Cardiac muscle cell (in vitro differentiated cells and primary cell): ENCODE measurements at regions not wholly inside any gene's neighbourhood (a gene's known extent, or its start where the extent isn't known, plus 50 kb on each side); places are given as distances from the start of the nearest gene placed in this dataset.

ENCODE experiments used
- DNase-seq, 2 donors: peaks; one replicate each; pipeline versions ENCODE4 v3.0.0 to v3.0.0-alpha.2; 2010 to 2017; ENCODE audit warnings: low read depth in 1 of 2, low spot score in 1 of 2
- H3K27ac ChIP-seq: fragments of 200-600 bp; sonication (generic); 2 replicates; pipeline ENCODE4 v1.5.1; 2016
- H3K27me3 ChIP-seq: fragments of 200-600 bp; sonication (generic); 2 replicates; pipeline ENCODE4 v1.6.0; 2016; ENCODE audit warnings: control low read depth
- H3K36me3 ChIP-seq: fragments of 200-600 bp; sonication (generic); 2 replicates; pipeline ENCODE4 v1.5.1; 2016; ENCODE audit warnings: control low read depth
- H3K4me1 ChIP-seq: fragments of 200-600 bp; sonication (generic); 2 replicates; pipeline ENCODE4 v1.8.1; 2017; ENCODE audit warnings: low read depth, mild to moderate bottlenecking, mixed run types
- H3K4me3 ChIP-seq: fragments of 200-600 bp; sonication (generic); 2 replicates; pipeline ENCODE4 v1.5.1; 2016; ENCODE audit warnings: mild to moderate bottlenecking
- H3K9me3 ChIP-seq: fragments of 200-600 bp; sonication (generic); 2 replicates; pipeline ENCODE4 v1.5.1; 2017; ENCODE audit warnings: low read depth, mild to moderate bottlenecking, control low read depth
- CTCF ChIP-seq: IDR thresholded peaks from 2 replicates; pipeline ENCODE4 v1.5.1; 2012; ENCODE audit warnings: low read depth, mild to moderate bottlenecking, low read length

GRCh38 chr2:152883951-152884487, 165.6 kb downstream of the ARL6IP6 start:
- H3K4me1 ChIP-seq = no peaks in the 10 kb centered on the region
- H3K27me3 ChIP-seq = no peaks in the 10 kb centered on the region
- no peak overlapping the region for H3K27ac ChIP-seq
- H3K4me3 ChIP-seq = no peak overlapping the region
- no peak for DNase-seq
- no peaks in the 10 kb centered on the region for H3K9me3 ChIP-seq
- H3K36me3 ChIP-seq = no peaks in the 10 kb centered on the region
- no peak for TF ChIP-seq CTCF

- no peak for TF ChIP-seq CTCF
- Histone ChIP-seq H3K27ac (no peak overlapping the region), H3K27me3 (no peaks in the 10 kb centered on the region), H3K4me3 (no peak overlapping the region), H3K4me1 (no peaks in the 10 kb centered on the region), H3K9me3 (no peaks in the 10 kb centered on the region), H3K36me3 (no peaks in the 10 kb centered on the region)
- no peak for DNase-seq
Measured at GRCh38 chr2:152881527-152881926, 163.1 kb downstream of the ARL6IP6 start.

- no peak for DNase-seq
- Histone ChIP-seq H3K4me3 (no peak overlapping the region), H3K27ac (no peak overlapping the region), H3K27me3 (no peaks in the 10 kb centered on the region), H3K4me1 (no peaks in the 10 kb centered on the region), H3K36me3 (no peaks in the 10 kb centered on the region), H3K9me3 (no peaks in the 10 kb centered on the region)
- TF ChIP-seq CTCF = no peak
Measured at GRCh38 chr2:152879275-152879674, 160.9 kb downstream of the ARL6IP6 start.

GRCh38 chr2:152875701-152876695, 157.6 kb downstream of the ARL6IP6 start:
- H3K4me3 ChIP-seq = no peak overlapping the region

GRCh38 chr2:152874955-152875354, 156.5 kb downstream of the ARL6IP6 start:
- DNase-seq = no peak
- no peak for TF ChIP-seq CTCF
- H3K4me3 ChIP-seq = no peak overlapping the region
- H3K36me3 ChIP-seq = no peaks in the 10 kb centered on the region
- H3K27me3 ChIP-seq = no peaks in the 10 kb centered on the region
- no peaks in the 10 kb centered on the region for H3K9me3 ChIP-seq
- H3K4me1 ChIP-seq = no peaks in the 10 kb centered on the region
- no peak overlapping the region for H3K27ac ChIP-seq

More at GRCh38 chr2:152875701-152876695, 157.6 kb downstream of the ARL6IP6 start:
- no peaks in the 10 kb centered on the region for H3K36me3 ChIP-seq
- H3K27me3 ChIP-seq = no peaks in the 10 kb centered on the region
- H3K27ac ChIP-seq = no peak overlapping the region
- H3K4me1 ChIP-seq = no peaks in the 10 kb centered on the region
- TF ChIP-seq CTCF = no peak
- DNase-seq = peak in 1 of 2 donors; percentile 75
- H3K9me3 ChIP-seq = no peaks in the 10 kb centered on the region
